ENCODE measurements at regions not wholly inside any gene's neighbourhood (a gene's known extent, or its start where the extent isn't known, plus 50 kb on each side); places are given as distances from the start of the nearest gene placed in this dataset.

DNA sequence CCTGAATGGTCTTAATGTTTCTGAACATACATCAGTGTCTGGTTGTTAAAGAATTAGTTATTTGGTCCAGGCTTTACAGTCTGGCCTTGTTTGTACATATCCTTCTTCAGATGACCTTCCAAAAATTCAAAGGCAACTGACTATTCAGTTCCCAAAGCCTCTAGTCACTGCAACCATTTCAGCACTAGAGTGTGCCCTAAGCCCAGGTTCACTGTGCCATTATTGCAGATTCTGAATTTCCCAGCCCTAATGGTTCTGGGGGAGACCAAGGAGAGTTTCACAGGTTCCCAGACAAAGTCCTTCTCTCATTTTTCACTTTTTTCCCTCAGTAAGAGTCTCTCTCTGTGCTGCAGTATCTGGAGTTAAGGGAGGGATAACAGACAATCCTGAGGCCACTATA is 235.8 kb downstream of the TRAM1L1 start:
- H3K4me3 Mint-ChIP-seq: no peak overlapping the region
- H3K36me3 Mint-ChIP-seq: no peaks in the 10 kb centered on the region
- H3K27me3 Mint-ChIP-seq: no peaks in the 10 kb centered on the region
- H3K4me1 Mint-ChIP-seq: no peaks in the 10 kb centered on the region
- H3K9me3 Mint-ChIP-seq: no peaks in the 10 kb centered on the region
- H3K27ac Mint-ChIP-seq: no peak overlapping the region
- no peak for ATAC-seq (ENCODE audit: low read depth)
- POLR2A ChIA-PET: no interaction called here
- no peak for DNase-seq

- H3K27me3 Mint-ChIP-seq: no peaks in the 10 kb centered on the region
- no peak overlapping the region for H3K4me3 Mint-ChIP-seq
- no peaks in the 10 kb centered on the region for H3K9me3 Mint-ChIP-seq
- no peaks in the 10 kb centered on the region for H3K4me1 Mint-ChIP-seq
- no peak for DNase-seq
- no peaks in the 10 kb centered on the region for H3K36me3 Mint-ChIP-seq
- no peak for ATAC-seq (ENCODE audit: low read depth)
- POLR2A ChIA-PET: no interaction called here
- no peak overlapping the region for H3K27ac Mint-ChIP-seq
Measured at GRCh38 chr4:116847616-116848015, 237.8 kb downstream of the TRAM1L1 start.

DNA sequence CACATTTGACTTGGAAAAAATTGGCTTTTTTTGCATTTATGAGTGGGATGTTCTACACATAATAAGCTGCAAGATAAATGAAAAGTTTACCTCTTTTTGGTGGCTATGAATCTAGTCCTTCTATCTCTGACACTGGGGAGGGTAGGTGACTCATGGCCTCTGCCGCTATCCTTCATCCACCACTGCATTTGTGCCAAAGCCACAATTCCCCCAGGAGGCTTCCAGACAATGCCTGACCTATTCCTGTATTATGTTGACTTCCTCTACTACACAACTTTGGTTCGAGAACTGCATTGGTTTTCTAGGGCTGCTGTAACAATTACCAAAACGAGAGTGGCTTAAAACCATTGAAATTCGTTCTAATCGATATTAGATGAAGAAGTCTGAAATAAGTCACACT is 245.6 kb downstream of the TRAM1L1 start:
- ATAC-seq (ENCODE audit: low read depth): no peak
- H3K4me1 Mint-ChIP-seq: no peaks in the 10 kb centered on the region

DNA sequence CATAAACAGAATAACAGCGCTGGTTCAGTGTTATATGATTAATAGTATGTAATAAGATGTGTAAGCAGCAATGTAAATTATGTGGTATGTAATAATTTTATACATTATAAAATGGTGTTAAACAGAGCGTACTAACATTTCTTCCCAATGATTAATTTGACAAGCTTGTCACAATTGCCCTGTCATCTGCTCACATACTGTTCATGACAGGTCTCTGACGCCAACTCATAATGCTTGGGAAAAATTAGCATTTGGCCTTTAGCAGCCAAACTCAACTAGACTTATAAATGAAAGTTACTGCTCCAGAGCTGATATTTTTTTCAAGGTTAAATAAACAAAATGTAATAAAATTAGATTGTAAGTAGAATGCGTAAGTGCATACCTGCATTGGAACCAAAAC is 246.8 kb downstream of the TRAM1L1 start:
- H3K27ac Mint-ChIP-seq: no peak overlapping the region
- POLR2A ChIA-PET: no interaction called here
- ATAC-seq (ENCODE audit: low read depth) (no peak), DNase-seq (no peak)
- H3K4me1 Mint-ChIP-seq: no peaks in the 10 kb centered on the region
- H3K36me3 Mint-ChIP-seq: no peaks in the 10 kb centered on the region
- no peak overlapping the region for H3K4me3 Mint-ChIP-seq
- no peaks in the 10 kb centered on the region for H3K27me3 Mint-ChIP-seq
- no peaks in the 10 kb centered on the region for H3K9me3 Mint-ChIP-seq

More for the DNA sequence above, 245.6 kb downstream of the TRAM1L1 start:
- no peaks in the 10 kb centered on the region for H3K36me3 Mint-ChIP-seq
- H3K9me3 Mint-ChIP-seq: no peaks in the 10 kb centered on the region
- H3K27ac Mint-ChIP-seq: no peak overlapping the region
- POLR2A ChIA-PET: no interaction called here
- H3K4me3 Mint-ChIP-seq: no peak overlapping the region
- H3K27me3 Mint-ChIP-seq: no peaks in the 10 kb centered on the region
- DNase-seq: no peak

GRCh38 chr4:116829187-116829586 is 256.2 kb downstream of the TRAM1L1 start:
- H3K4me3 Mint-ChIP-seq: no peak overlapping the region
- no peak overlapping the region for H3K27ac Mint-ChIP-seq
- peaks cover 6% of the 10 kb centered on the region for H3K9me3 Mint-ChIP-seq
- DNase-seq (no peak), ATAC-seq (ENCODE audit: low read depth) (no peak)
- no peaks in the 10 kb centered on the region for H3K4me1 Mint-ChIP-seq
- H3K36me3 Mint-ChIP-seq: no peaks in the 10 kb centered on the region
- H3K27me3 Mint-ChIP-seq: no peaks in the 10 kb centered on the region
- POLR2A ChIA-PET: no interaction called here

- H3K27me3 Mint-ChIP-seq: no peaks in the 10 kb centered on the region
- ATAC-seq (ENCODE audit: low read depth): no peak
- H3K4me3 Mint-ChIP-seq: no peak overlapping the region
- no peaks in the 10 kb centered on the region for H3K4me1 Mint-ChIP-seq
- peaks cover 2% of the 10 kb centered on the region for H3K9me3 Mint-ChIP-seq
- no peak overlapping the region for H3K27ac Mint-ChIP-seq
- H3K36me3 Mint-ChIP-seq: no peaks in the 10 kb centered on the region
- POLR2A ChIA-PET: no interaction called here
- DNase-seq: no peak
Measured at GRCh38 chr4:116824172-116824571, 261.2 kb downstream of the TRAM1L1 start.

DNA sequence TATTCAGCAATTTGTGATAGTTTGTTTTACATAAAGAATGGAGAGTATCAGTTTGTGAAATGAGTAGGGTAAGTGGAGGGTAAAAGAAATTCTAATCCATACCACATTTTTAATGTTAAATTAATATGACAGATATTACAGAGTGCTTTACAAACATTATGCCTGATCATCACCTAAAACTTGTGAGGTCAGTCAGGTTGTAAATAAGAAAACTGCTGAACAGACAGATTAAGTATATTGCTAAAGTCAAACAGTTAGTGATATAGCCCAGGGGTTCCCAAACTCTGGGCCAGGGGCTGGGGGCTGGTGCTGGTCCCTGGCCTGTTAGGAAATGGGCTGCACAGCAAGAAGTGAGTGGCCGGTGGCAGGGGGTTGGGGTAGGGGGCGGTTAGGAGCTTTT is 273.6 kb downstream of the TRAM1L1 start:
- Mint-ChIP-seq H3K4me1 (no peaks in the 10 kb centered on the region), H3K36me3 (no peaks in the 10 kb centered on the region), H3K4me3 (no peak overlapping the region), H3K27me3 (no peaks in the 10 kb centered on the region), H3K27ac (no peak overlapping the region), H3K9me3 (no peaks in the 10 kb centered on the region)
- DNase-seq (no peak), ATAC-seq (ENCODE audit: low read depth) (no peak)
- POLR2A ChIA-PET: no interaction called here

GRCh38 chr4:116796022-116796421 is 289.4 kb downstream of the TRAM1L1 start:
- ATAC-seq (ENCODE audit: low read depth) (no peak), DNase-seq (no peak)
- POLR2A ChIA-PET: no interaction called here
- Mint-ChIP-seq H3K4me3 (no peak overlapping the region), H3K27ac (no peak overlapping the region), H3K4me1 (peaks cover 1% of the 10 kb centered on the region), H3K9me3 (no peaks in the 10 kb centered on the region), H3K36me3 (no peaks in the 10 kb centered on the region), H3K27me3 (no peaks in the 10 kb centered on the region)

DNA sequence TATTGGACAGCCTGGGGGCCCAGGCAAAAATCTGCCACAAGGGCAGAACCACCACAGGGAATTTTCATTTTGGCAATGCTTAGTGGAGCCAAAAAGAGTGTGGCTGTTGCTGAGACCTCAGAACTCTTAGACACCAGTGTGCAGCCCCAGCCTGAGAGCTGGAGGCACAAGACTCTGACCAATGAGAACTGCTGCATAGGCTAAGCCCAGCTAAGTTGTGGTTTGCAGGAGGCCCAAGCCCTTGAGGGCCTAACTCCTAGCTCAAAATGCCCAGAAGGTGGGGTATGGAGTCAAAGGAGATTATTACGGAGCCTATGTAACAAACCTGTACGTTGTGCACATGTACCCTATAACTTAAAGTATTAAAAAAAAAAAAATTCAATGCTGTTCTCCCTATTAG is 296.7 kb downstream of the TRAM1L1 start:
- H3K9me3 Mint-ChIP-seq: no peaks in the 10 kb centered on the region
- H3K36me3 Mint-ChIP-seq: no peaks in the 10 kb centered on the region
- POLR2A ChIA-PET: no interaction called here
- DNase-seq (no peak), ATAC-seq (ENCODE audit: low read depth) (no peak)
- H3K27ac Mint-ChIP-seq: no peak overlapping the region
- no peaks in the 10 kb centered on the region for H3K4me1 Mint-ChIP-seq
- H3K4me3 Mint-ChIP-seq: no peak overlapping the region
- H3K27me3 Mint-ChIP-seq: no peaks in the 10 kb centered on the region

DNA sequence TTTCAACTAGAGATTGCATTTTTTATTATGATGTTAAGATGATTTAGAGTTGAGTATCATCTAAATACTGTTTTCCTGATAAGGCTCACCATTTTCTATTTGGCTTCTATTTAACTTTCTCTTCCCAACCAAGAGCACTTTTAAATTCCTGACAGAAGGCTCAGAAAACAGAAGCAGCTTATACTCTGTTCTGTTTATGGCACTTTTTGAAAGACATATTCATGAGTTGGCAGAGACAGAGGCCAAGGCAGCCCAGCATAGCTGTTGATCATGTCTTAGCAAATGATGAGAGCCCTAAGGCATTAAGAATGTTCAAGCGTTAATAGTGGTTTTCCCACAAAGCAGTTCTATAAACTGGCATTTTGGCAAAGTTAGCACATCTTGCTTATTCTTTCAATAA is 330.3 kb downstream of the TRAM1L1 start:
- Mint-ChIP-seq H3K27me3 (no peaks in the 10 kb centered on the region), H3K4me3 (no peak overlapping the region), H3K4me1 (no peaks in the 10 kb centered on the region), H3K36me3 (no peaks in the 10 kb centered on the region), H3K27ac (no peak overlapping the region), H3K9me3 (no peaks in the 10 kb centered on the region)
- ATAC-seq (ENCODE audit: low read depth): no peak
- POLR2A ChIA-PET: no interaction called here
- no peak for DNase-seq

GRCh38 chr4:116752027-116752426 is 333.3 kb downstream of the TRAM1L1 start:
- ATAC-seq (ENCODE audit: low read depth): no peak
- H3K27ac Mint-ChIP-seq: no peak overlapping the region
- H3K27me3 Mint-ChIP-seq: no peaks in the 10 kb centered on the region
- H3K4me1 Mint-ChIP-seq: no peaks in the 10 kb centered on the region
- no peaks in the 10 kb centered on the region for H3K36me3 Mint-ChIP-seq
- POLR2A ChIA-PET: no interaction called here
- no peak overlapping the region for H3K4me3 Mint-ChIP-seq
- no peaks in the 10 kb centered on the region for H3K9me3 Mint-ChIP-seq
- no peak for DNase-seq

GRCh38 chr4:116736756-116737155 is 348.6 kb downstream of the TRAM1L1 start:
- ATAC-seq (ENCODE audit: low read depth) (no peak), DNase-seq (no peak)
- no peak overlapping the region for H3K27ac Mint-ChIP-seq
- H3K4me1 Mint-ChIP-seq: no peaks in the 10 kb centered on the region
- H3K27me3 Mint-ChIP-seq: no peaks in the 10 kb centered on the region
- H3K36me3 Mint-ChIP-seq: no peaks in the 10 kb centered on the region
- H3K4me3 Mint-ChIP-seq: no peak overlapping the region
- no peaks in the 10 kb centered on the region for H3K9me3 Mint-ChIP-seq
- POLR2A ChIA-PET: no interaction called here

- Mint-ChIP-seq H3K4me1 (no peaks in the 10 kb centered on the region), H3K27me3 (no peaks in the 10 kb centered on the region), H3K4me3 (no peak overlapping the region), H3K9me3 (no peaks in the 10 kb centered on the region), H3K36me3 (no peaks in the 10 kb centered on the region), H3K27ac (no peak overlapping the region)
- DNase-seq: no peak
- no peak for ATAC-seq (ENCODE audit: low read depth)
- POLR2A ChIA-PET: no interaction called here
Measured at GRCh38 chr4:116734178-116734577, 351.2 kb downstream of the TRAM1L1 start.

GRCh38 chr4:116733370-116733769 is 352.0 kb downstream of the TRAM1L1 start:
- ATAC-seq (ENCODE audit: low read depth): no peak
- Mint-ChIP-seq H3K36me3 (no peaks in the 10 kb centered on the region), H3K9me3 (no peaks in the 10 kb centered on the region), H3K4me3 (no peak overlapping the region), H3K27me3 (no peaks in the 10 kb centered on the region), H3K4me1 (no peaks in the 10 kb centered on the region), H3K27ac (no peak overlapping the region)
- no peak for DNase-seq
- POLR2A ChIA-PET: no interaction called here

- DNase-seq (no peak), ATAC-seq (ENCODE audit: low read depth) (no peak)
- POLR2A ChIA-PET: no interaction called here
- no peak overlapping the region for H3K4me3 Mint-ChIP-seq
- H3K9me3 Mint-ChIP-seq: peaks cover 1% of the 10 kb centered on the region
- no peak overlapping the region for H3K27ac Mint-ChIP-seq
- no peaks in the 10 kb centered on the region for H3K27me3 Mint-ChIP-seq
- no peaks in the 10 kb centered on the region for H3K36me3 Mint-ChIP-seq
- H3K4me1 Mint-ChIP-seq: no peaks in the 10 kb centered on the region
Measured at GRCh38 chr4:116726523-116726922, 358.9 kb downstream of the TRAM1L1 start.
